H54 (cell line): ENCODE measurements at regions not wholly inside any gene's neighbourhood (a gene's known extent, or its start where the extent isn't known, plus 50 kb on each side); places are given as distances from the start of the nearest gene placed in this dataset.

Experiments used
- DNase-seq: peaks from one replicate; pipeline ENCODE4 v3.0.0; 2011; ENCODE audit warnings: low spot score, mixed read lengths; ENCODE audit not compliant: insufficient read length
- FAIRE-seq: peaks from 3 replicates; lab custom pipeline; 2011; peaks lifted over from hg19 to GRCh38; lab: Jason Lieb, UNC
- POLR2A ChIP-seq: IDR thresholded peaks from 2 replicates; pipeline ENCODE4 v1.6.1; 2011; ENCODE audit warnings: low read depth, mild to moderate bottlenecking, low read length

GRCh38 chr1:112312315-112312714 lies 83.7 kb upstream of the CTTNBP2NL start:
- TF ChIP-seq POLR2A: no peak
- FAIRE-seq: no peak
- DNase-seq: no peak

GRCh38 chr1:112312879-112313278 lies 83.1 kb upstream of the CTTNBP2NL start:
- FAIRE-seq (no peak), DNase-seq (no peak)
- TF ChIP-seq POLR2A: no peak

GRCh38 chr1:112316254-112316913 lies 79.6 kb upstream of the CTTNBP2NL start:
- no peak for TF ChIP-seq POLR2A
- DNase-seq (no peak), FAIRE-seq (no peak)

GRCh38 chr1:112317140-112317539 lies 78.9 kb upstream of the CTTNBP2NL start:
- DNase-seq (no peak), FAIRE-seq (no peak)
- no peak for TF ChIP-seq POLR2A

GRCh38 chr1:112317611-112318062 lies 78.4 kb upstream of the CTTNBP2NL start:
- TF ChIP-seq POLR2A: no peak
- no peak for DNase-seq
- FAIRE-seq: no peak

GRCh38 chr1:112318263-112318662 lies 77.8 kb upstream of the CTTNBP2NL start:
- TF ChIP-seq POLR2A: no peak
- DNase-seq: no peak
- FAIRE-seq: no peak

GRCh38 chr1:112318698-112319370 lies 77.2 kb upstream of the CTTNBP2NL start:
- FAIRE-seq: no peak
- no peak for TF ChIP-seq POLR2A
- no peak for DNase-seq

GRCh38 chr1:112319371-112320040 lies 76.5 kb upstream of the CTTNBP2NL start:
- DNase-seq: no peak
- no peak for TF ChIP-seq POLR2A
- no peak for FAIRE-seq

GRCh38 chr1:112320058-112320457 lies 76.0 kb upstream of the CTTNBP2NL start:
- TF ChIP-seq POLR2A: no peak
- DNase-seq (no peak), FAIRE-seq (no peak)

- no peak for DNase-seq
- FAIRE-seq: no peak
Measured at GRCh38 chr1:112322018-112322417, 74.0 kb upstream of the CTTNBP2NL start.

GRCh38 chr1:112322983-112323678 lies 72.9 kb upstream of the CTTNBP2NL start:
- no peak for TF ChIP-seq POLR2A
- DNase-seq: no peak
- no peak for FAIRE-seq

More at GRCh38 chr1:112322018-112322417, 74.0 kb upstream of the CTTNBP2NL start:
- TF ChIP-seq POLR2A: no peak

- no peak for DNase-seq
- no peak for TF ChIP-seq POLR2A
- FAIRE-seq: no peak
Measured at GRCh38 chr1:112325504-112325903, 70.5 kb upstream of the CTTNBP2NL start.

- no peak for DNase-seq
- TF ChIP-seq POLR2A: no peak
- no peak for FAIRE-seq
Measured at GRCh38 chr1:112328600-112328999, 67.4 kb upstream of the CTTNBP2NL start.
